Aorta (tissue), 5 donors: ENCODE measurements at regions not wholly inside any gene's neighbourhood (a gene's known extent, or its start where the extent isn't known, plus 50 kb on each side); places are given as distances from the start of the nearest gene placed in this dataset.
"Not testable (repeated sequence)": the region's sequence is repeated elsewhere in the genome, so short reads cannot be mapped to it uniquely, and the experiment has no call there.

Source experiments
- ATAC-seq: fragments of 200-7000 bp; cut with Tn5 transposase; one replicate; pipeline ENCODE4 v1.9.1; 2022; ENCODE audit warnings: moderate library complexity; ENCODE audit not compliant: low FRiP score
- DNase-seq, 2 donors: peaks; one replicate each; pipeline ENCODE4 v3.0.0-alpha.2; 2020
- H3K27ac ChIP-seq, 2 donors: one replicate each; pipeline ENCODE4 v1.5.1; 2013; ENCODE audit warnings: low read length in 2 of 2, mild to moderate bottlenecking in 2 of 2, moderate library complexity in 2 of 2, control low read depth in 1 of 2, inconsistent platforms in 1 of 2, low read depth in 1 of 2
- H3K27me3 ChIP-seq, 2 donors: one replicate each; pipeline ENCODE4 v1.6.1; 2013; ENCODE audit warnings: control low read depth in 1 of 2, low read length in 1 of 2, mild to moderate bottlenecking in 1 of 2, moderate library complexity in 1 of 2; ENCODE audit not compliant: insufficient read depth in 2 of 2, control insufficient read depth in 1 of 2
- H3K36me3 ChIP-seq, 2 donors: one replicate each; pipeline ENCODE4 v1.6.1; 2013; ENCODE audit warnings: control low read depth in 1 of 2, low read length in 1 of 2, mild to moderate bottlenecking in 1 of 2; ENCODE audit not compliant: insufficient read depth in 2 of 2, control insufficient read depth in 1 of 2
- H3K4me1 ChIP-seq, 2 donors: one replicate each; pipeline ENCODE4 v1.6.1; 2013; ENCODE audit warnings: low read length in 2 of 2, control low read depth in 1 of 2, mild to moderate bottlenecking in 1 of 2, moderate library complexity in 1 of 2; ENCODE audit not compliant: insufficient read depth in 2 of 2, control insufficient read depth in 1 of 2
- H3K4me3 ChIP-seq, 2 donors: one replicate each; pipeline ENCODE4 v1.5.1; 2013; ENCODE audit warnings: low read length in 2 of 2, control low read depth in 1 of 2, mild to moderate bottlenecking in 1 of 2
- H3K9me3 ChIP-seq: one replicate; pipeline ENCODE4 v1.6.1; 2013; ENCODE audit warnings: mild to moderate bottlenecking, low read length; ENCODE audit not compliant: control insufficient read depth
- WGBS, 2 donors: extraction: QIAGEN DNeasy Blood & Tissue Kit; methylation state at CpG; one replicate each; pipeline ENCODE4 v1.1.7; 2013; 5-methylcytosine and 5-hydroxymethylcytosine counted together
- intact Hi-C, 2 donors: fragments of 100-400 bp; cut with DNase I; formaldehyde crosslinking; loops; one replicate each; pipeline versions ENCODE4 v1.14.2 to v1.15.0; 2022
- donor health status: healthy with polysubstance abuse.
- donor health status: Bipolar disorder and iron deficiency.
- donor health status: DM: no; HTN: no; CAD: no.
- donor health status: DM: no; HTN: no; CAD: no.
- donor health status: DM: yes; HTN: yes; CAD: no.

DNA sequence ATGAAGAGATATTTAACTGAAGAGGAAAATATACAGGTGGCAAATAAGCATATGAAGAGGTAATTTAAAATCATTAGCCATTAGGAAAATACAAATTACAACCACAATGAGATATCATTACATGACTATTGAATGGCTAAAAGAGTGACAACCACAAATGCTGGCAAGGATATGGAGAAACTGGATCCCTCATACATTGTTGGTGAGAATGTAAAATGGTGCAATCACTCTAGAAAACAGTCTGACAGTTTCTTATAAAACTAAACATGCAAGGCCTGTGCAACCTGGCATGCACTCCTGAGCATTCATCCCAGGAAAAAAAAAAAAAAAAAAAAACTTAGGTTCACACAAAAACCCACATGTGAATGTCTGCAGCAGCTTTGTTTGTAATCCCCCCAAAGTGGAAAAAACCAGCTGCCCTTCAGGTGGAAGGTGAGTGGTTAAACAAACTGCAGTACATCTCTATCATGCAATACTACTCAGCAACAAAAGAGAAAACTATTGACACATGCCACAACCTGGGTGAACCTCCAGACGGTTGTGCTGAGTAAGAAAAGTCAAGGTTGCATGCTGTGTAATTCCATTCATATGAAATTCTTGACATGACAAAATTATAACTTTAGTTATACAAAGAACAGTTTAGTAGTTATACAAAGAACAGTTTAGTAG, 189.2 kb upstream of the IRF2BP2 start:
- ATAC-seq, H3K4me3 ChIP-seq, H3K27ac ChIP-seq, intact Hi-C loops, DNase-seq, H3K4me1 ChIP-seq, H3K27me3 ChIP-seq, H3K36me3 ChIP-seq, H3K9me3 ChIP-seq: not testable (repeated sequence)
- WGBS, 2 donors, result 78 to 90% methylated on average over 1 of the region's 1 CpG

DNA sequence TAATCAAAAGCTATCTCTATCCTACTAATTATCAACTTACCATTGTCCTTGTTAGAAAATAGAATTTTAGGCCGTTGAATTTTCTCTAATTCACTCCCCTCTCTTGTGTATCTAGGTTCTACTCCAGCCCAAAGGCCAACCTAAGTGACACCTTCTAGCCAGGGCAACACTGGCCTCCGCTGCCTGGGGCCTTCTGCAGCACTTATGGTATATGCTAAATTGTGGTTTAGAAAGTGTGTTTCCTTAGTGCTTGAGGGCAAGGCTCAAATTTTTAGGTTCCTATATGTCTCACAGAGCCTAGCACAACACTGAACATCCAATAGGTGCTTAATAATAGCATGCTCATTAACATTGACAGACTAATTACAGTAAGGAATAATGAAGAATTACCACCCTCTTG, 187.2 kb upstream of the IRF2BP2 start:
- DNase-seq, H3K4me3 ChIP-seq, H3K27ac ChIP-seq, H3K36me3 ChIP-seq, H3K4me1 ChIP-seq, ATAC-seq, H3K27me3 ChIP-seq, intact Hi-C loops, H3K9me3 ChIP-seq: not testable (repeated sequence)
- WGBS, 2 donors, result no CpG with 5 or more reads among the region's 2 CpGs

DNA sequence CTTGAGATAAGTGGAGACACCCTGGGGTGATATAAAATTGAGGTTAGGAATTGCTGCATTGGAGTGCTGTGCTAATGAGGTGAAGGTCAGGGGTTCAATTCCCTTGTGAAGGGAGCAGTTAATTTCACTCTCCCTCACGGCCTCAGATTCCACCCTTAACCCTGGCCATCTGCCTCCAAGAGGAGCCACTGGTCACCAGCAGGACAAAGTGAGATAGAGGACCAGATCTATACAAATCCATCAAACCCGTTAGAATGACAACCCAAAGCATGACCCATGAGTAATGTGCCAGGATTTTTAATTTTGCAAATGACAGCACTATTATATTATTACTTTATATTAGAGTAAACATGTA, 186.4 kb upstream of the IRF2BP2 start:
- H3K4me3 ChIP-seq, ATAC-seq, H3K27ac ChIP-seq, H3K36me3 ChIP-seq, H3K4me1 ChIP-seq, DNase-seq, H3K9me3 ChIP-seq, intact Hi-C loops, H3K27me3 ChIP-seq: not testable (repeated sequence)
- WGBS, 2 donors, result 90 to 92% methylated on average over 2 of the region's 2 CpGs

DNA sequence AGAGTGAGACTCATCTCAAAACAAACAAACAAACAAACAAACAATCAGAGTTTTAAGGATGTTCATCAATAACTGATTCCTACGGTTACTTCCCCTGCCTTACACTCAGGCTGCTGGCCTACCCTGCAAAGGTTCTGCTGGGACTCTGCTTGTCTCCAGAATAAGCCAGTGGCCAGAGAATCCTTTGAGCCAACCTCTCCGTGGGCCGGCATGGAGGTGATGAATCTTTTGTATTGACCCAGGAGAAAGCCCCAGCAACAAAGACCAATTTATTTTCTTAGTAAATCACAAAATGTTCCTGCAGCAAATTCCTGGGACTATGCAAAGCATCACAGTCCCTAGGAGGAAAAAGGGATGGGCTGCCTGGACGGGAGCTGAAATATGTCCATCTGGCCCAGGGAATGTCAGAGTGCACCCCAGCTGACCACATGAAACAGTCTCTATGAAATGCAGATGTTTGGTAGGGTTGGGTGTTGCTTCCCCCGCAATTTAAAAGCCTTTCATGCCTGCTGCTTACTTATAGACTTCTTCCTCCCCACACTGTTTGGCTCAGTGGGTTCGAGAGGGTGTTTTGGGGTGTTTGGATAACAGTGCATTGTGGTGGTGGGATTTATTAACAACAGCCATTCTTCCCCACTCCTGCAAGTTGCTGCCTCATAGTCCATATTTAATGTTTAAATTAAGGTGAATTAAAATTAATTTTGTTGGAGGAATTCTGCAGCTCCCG, 185.9 kb upstream of the IRF2BP2 start:
- H3K27me3 ChIP-seq, H3K9me3 ChIP-seq, H3K36me3 ChIP-seq, H3K4me1 ChIP-seq, intact Hi-C loops, DNase-seq, H3K4me3 ChIP-seq, ATAC-seq, H3K27ac ChIP-seq: not testable (repeated sequence)
- WGBS, 2 donors, result 93 to 95% methylated on average over 7 of the region's 7 CpGs

DNA sequence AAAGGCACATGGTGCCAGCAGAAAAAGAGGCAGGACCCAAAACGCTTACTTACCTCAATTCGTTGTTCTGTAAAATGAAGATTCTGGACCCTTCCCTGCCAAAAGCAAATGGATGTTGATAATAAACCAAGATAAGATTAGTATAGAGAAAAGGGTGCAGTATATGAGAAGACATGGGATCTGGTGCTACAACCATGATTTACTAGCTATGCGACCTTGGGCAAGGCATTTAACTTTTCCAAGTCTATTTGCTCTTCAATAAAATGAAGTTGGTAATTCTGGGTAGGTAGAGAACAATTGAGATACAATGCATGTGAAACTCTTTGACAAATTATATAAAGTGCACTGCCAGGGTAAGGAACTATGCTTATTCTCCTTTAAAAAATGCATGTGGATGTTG, 185.0 kb upstream of the IRF2BP2 start:
- H3K4me3 ChIP-seq, DNase-seq, H3K9me3 ChIP-seq, H3K4me1 ChIP-seq, H3K27me3 ChIP-seq, intact Hi-C loops, H3K27ac ChIP-seq, H3K36me3 ChIP-seq, ATAC-seq: not testable (repeated sequence)
- WGBS, 2 donors, result 100% methylated on average over 1 of the region's 3 CpGs

DNA sequence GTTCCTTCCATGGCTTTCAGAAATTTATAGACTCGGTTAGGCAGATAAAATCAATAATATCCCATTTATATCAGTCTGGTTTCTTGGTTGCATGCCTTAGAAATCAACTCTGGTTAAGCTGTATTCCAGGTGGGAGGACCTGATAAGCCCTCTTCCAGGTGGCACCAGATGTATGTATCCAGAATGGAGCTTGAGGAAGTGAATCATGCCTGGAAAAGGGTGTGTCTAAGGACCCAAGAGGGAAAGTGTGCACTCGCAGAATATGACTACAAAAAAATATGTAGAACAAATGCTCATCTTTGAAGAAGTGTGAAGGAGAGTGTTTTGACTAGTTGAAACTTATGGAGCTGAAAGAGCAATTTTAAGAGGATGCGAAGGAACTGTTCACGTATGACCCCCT, 184.5 kb upstream of the IRF2BP2 start:
- H3K27me3 ChIP-seq, H3K36me3 ChIP-seq, DNase-seq, H3K4me3 ChIP-seq, H3K4me1 ChIP-seq, intact Hi-C loops, H3K27ac ChIP-seq, H3K9me3 ChIP-seq, ATAC-seq: not testable (repeated sequence)
- WGBS, 2 donors, result 90 to 98% methylated on average over 4 of the region's 4 CpGs

DNA sequence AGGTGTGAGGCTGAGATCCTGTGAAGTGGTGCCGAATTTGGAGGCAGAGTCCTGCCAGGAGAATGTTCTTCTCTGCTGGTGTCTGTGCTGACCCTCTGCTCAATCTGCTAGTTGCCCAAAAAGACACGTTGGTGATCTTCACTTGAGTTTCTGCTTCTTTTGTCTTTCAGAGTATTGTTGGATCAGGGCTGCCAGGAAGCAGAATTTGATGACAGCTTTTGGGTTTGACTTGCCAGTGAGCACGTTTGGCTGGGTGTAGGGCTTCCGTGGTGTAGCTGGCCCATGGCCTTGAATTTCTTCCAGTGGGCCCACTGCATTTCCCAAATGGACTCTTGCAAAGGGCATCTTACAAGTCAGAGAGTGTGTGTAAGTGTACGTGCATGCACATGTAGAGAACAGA, 183.9 kb upstream of the IRF2BP2 start:
- H3K4me1 ChIP-seq, H3K9me3 ChIP-seq, H3K27ac ChIP-seq, intact Hi-C loops, H3K36me3 ChIP-seq, ATAC-seq, DNase-seq, H3K27me3 ChIP-seq, H3K4me3 ChIP-seq: not testable (repeated sequence)
- 0 to 14% methylated on average over 3 of the region's 5 CpGs for WGBS, 2 donors

DNA sequence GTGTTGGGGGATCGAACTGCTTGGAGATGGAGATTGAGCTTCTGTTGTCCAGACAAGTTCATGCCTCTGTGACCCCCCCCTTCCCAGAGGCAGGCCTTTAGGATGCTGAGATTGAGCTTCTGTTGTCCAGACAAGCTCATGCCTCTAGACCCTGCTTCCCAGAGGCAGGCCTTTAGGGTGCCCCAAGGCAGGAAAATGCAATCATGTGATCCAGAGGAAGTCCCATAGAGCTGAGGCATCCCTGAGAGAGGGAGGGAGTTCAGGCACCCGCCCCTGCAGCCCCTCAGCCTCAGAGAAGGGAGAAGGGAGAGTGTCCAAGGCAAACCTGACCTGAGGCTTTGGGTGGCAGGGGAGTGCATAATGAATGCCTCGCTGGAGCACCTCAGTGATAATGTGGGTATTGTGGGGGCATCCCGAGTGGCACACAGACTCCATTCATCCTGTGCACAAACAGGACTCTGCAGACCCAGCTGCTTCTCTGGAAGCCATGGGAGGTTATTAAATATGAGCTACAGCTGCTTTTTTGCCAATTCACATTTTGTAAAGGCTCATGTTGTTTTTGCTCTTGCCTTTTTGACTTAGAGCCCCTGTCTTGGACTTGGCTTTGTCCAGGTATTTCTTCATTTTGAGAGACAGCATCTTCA, 182.4 kb upstream of the IRF2BP2 start:
- DNase-seq, H3K4me3 ChIP-seq, H3K27ac ChIP-seq, intact Hi-C loops, H3K36me3 ChIP-seq, H3K4me1 ChIP-seq, H3K27me3 ChIP-seq, H3K9me3 ChIP-seq: not testable (repeated sequence)
- peak; percentile 51 for ATAC-seq
- WGBS, 2 donors, result 86 to 88% methylated on average over 2 to 3 of the region's 4 CpGs

DNA sequence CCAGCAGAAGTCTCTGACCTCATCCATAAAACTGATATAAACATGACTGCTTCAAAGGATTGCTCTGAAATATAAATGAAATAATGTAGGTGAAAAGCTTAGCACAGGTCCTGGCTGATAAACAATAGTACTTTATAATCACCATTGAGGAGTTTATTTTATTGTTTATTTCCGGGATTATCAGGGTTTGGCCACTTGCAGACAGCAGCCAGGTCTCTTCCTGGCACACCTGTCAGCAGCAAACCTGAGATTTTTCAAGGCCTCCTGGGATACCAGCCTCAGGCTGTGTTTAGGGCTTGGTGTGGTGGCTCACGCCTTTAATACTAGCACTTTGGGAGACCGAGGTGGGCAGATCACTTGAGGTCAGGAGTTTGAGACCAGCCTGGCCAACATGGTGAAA, 181.6 kb upstream of the IRF2BP2 start:
- H3K4me3 ChIP-seq, H3K27ac ChIP-seq, H3K4me1 ChIP-seq, DNase-seq, H3K36me3 ChIP-seq, ATAC-seq, H3K27me3 ChIP-seq, H3K9me3 ChIP-seq, intact Hi-C loops: not testable (repeated sequence)
- WGBS, 2 donors, result no CpG with 5 or more reads among the region's 3 CpGs
